ENCODE measurements at regions not wholly inside any gene's neighbourhood (a gene's known extent, or its start where the extent isn't known, plus 50 kb on each side); places are given as distances from the start of the nearest gene placed in this dataset.
A peak's percentile ranks its signal among the peaks of the same experiment; 100 is the strongest.

DNA sequence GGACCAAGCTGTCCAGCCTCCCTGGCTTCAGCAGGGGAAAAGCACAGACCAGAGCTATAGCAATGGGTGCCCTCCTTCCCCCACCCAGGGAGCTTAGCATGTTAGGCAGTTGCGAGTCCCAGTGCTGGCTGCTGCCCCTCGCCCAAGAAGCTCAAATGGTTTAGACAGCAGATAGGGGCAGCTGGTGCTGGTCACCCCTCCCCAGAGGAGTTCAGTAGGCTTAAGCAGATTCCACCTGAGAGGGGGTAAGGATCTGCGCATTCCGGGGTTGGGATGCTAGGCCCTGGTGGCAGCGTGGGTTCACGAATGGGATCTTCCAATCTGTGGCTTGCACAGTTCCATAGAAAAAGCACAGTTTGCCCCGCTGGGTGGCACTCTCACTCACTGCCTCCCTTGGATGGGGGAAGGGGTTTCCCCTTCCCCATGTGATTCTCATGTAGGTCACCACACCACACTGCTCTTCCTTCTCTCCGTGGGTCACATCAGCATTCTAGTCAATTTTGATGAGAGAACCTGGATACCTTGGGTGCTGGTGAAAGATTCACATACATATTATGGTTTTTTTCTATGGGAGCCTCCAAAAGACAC, 665.6 kb downstream of the C12orf50 start:
- no peak overlapping the region for H3K4me3 Mint-ChIP-seq (ENCODE audit: unreplicated experiment)
- peaks cover 3% of the 10 kb centered on the region for H3K27me3 Mint-ChIP-seq (ENCODE audit: unreplicated experiment)

DNA sequence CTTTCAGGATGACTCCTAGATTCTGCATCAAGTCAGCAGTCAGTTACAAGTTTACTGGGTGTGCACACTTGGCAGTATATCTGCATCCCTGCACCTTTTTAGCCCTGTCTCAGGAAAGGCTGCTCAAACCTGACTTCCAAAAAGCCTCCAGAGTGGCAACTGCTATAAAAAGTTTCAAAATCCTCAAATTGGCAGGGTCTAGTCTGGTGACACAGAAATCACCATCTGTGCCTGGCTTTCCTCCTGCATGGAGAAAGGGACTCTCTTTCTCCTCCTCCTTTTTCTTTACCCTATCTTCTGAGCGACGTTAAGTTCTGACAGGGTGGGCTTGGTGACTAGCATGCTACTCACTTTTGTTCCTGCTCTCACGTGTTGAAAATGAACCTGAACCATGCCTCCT, 679.5 kb downstream of the C12orf50 start:
- no peak overlapping the region for H3K4me3 Mint-ChIP-seq (ENCODE audit: unreplicated experiment)
- TF ChIP-seq, protein P1, sequence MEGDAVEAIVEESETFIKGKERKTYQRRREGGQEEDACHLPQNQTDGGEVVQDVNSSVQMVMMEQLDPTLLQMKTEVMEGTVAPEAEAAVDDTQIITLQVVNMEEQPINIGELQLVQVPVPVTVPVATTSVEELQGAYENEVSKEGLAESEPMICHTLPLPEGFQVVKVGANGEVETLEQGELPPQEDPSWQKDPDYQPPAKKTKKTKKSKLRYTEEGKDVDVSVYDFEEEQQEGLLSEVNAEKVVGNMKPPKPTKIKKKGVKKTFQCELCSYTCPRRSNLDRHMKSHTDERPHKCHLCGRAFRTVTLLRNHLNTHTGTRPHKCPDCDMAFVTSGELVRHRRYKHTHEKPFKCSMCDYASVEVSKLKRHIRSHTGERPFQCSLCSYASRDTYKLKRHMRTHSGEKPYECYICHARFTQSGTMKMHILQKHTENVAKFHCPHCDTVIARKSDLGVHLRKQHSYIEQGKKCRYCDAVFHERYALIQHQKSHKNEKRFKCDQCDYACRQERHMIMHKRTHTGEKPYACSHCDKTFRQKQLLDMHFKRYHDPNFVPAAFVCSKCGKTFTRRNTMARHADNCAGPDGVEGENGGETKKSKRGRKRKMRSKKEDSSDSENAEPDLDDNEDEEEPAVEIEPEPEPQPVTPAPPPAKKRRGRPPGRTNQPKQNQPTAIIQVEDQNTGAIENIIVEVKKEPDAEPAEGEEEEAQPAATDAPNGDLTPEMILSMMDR (IDR thresholded peaks at IDR 0.05; ENCODE audit: unreplicated experiment): no peak
- H3K27ac Mint-ChIP-seq (ENCODE audit: unreplicated experiment): no peak overlapping the region
- no peak for DNase-seq (ENCODE audit: low spot score)
- no peaks in the 10 kb centered on the region for H3K36me3 Mint-ChIP-seq (ENCODE audit: low read depth, unreplicated experiment)
- H3K4me1 Mint-ChIP-seq (ENCODE audit: unreplicated experiment): no peaks in the 10 kb centered on the region
- no peaks in the 10 kb centered on the region for H3K9me3 Mint-ChIP-seq (ENCODE audit: unreplicated experiment)
- H3K27me3 Mint-ChIP-seq (ENCODE audit: unreplicated experiment): peaks cover 2% of the 10 kb centered on the region

More for the DNA sequence above, 665.6 kb downstream of the C12orf50 start:
- H3K9me3 Mint-ChIP-seq (ENCODE audit: unreplicated experiment): no peaks in the 10 kb centered on the region
- no peak for DNase-seq (ENCODE audit: low spot score)
- H3K4me1 Mint-ChIP-seq (ENCODE audit: unreplicated experiment): no peaks in the 10 kb centered on the region
- H3K36me3 Mint-ChIP-seq (ENCODE audit: low read depth, unreplicated experiment): no peaks in the 10 kb centered on the region
- H3K27ac Mint-ChIP-seq (ENCODE audit: unreplicated experiment): no peak overlapping the region
- TF ChIP-seq, protein P1 (IDR thresholded peaks at IDR 0.05; ENCODE audit: unreplicated experiment): no peak

DNA sequence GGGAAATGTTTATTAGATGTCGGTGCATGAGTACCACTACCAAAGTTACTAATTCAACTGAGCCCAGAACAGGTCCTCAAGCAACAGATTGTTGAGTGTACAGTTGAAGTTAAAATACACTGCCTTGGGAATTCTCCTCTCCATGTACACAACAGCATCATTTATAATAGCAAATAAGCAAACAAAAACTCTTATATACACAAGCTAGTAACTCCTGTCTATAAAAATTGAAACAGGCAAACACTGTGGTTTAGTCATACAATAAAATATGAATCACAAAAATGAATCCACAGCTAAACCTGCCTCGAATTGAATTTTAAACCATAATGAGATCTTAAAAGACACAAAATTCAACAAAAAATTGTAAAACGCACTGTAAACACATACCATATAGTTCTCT, 681.1 kb downstream of the C12orf50 start:
- H3K27ac Mint-ChIP-seq (ENCODE audit: unreplicated experiment): no peak overlapping the region
- no peaks in the 10 kb centered on the region for H3K36me3 Mint-ChIP-seq (ENCODE audit: low read depth, unreplicated experiment)
- H3K4me1 Mint-ChIP-seq (ENCODE audit: unreplicated experiment): no peaks in the 10 kb centered on the region
- no peak for DNase-seq (ENCODE audit: low spot score)
- TF ChIP-seq, protein P1 (IDR thresholded peaks at IDR 0.05; ENCODE audit: unreplicated experiment): no peak
- no peaks in the 10 kb centered on the region for H3K9me3 Mint-ChIP-seq (ENCODE audit: unreplicated experiment)
- peaks cover 2% of the 10 kb centered on the region for H3K27me3 Mint-ChIP-seq (ENCODE audit: unreplicated experiment)
- no peak overlapping the region for H3K4me3 Mint-ChIP-seq (ENCODE audit: unreplicated experiment)

DNA sequence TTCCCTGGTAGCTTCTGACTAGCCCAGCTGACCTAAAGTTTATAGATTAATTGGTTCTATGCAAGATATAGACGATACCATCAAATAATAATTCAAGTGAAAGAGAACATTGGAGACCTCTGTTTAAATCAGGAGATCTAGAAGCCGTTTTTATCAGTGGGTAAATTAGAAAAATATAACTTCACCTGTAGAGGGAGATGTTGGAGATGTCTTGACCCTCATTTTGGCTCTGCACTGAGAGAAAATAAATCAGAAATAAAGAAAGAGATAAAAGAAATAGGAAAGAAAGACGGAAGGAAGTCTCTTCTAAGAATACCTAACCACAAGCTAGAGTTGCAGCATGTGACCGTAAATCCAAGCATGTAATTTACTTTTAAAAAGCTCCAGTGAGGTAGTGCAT, 684.5 kb downstream of the C12orf50 start:
- Mint-ChIP-seq H3K4me1 (ENCODE audit: unreplicated experiment) (no peaks in the 10 kb centered on the region), H3K4me3 (ENCODE audit: unreplicated experiment) (no peak overlapping the region), H3K9me3 (ENCODE audit: unreplicated experiment) (no peaks in the 10 kb centered on the region), H3K36me3 (ENCODE audit: low read depth, unreplicated experiment) (no peaks in the 10 kb centered on the region), H3K27me3 (ENCODE audit: unreplicated experiment) (no peaks in the 10 kb centered on the region), H3K27ac (ENCODE audit: unreplicated experiment) (no peak overlapping the region)
- TF ChIP-seq, protein P1 (IDR thresholded peaks at IDR 0.05; ENCODE audit: unreplicated experiment): peak; percentile 45
- no peak for DNase-seq (ENCODE audit: low spot score)

DNA sequence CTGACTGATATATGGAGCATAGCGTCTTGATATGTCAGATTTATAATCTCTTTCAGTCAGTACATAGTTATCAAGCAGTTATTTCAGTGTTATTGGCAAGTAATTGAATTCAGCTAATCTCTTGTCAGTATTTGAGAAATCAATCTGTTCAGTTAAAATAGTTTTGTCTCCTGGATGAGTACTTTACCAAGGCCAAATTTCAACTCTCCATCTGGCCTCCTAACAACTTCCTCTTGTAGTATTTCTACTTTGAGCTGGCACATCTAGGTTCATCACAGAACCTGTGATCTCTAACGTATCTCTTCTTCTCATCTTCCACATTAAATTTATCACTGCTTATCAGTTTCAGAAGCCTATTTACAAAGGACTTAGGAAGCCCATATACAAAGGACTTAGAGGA, 690.5 kb downstream of the C12orf50 start:
- DNase-seq (ENCODE audit: low spot score): no peak
- no peaks in the 10 kb centered on the region for H3K4me1 Mint-ChIP-seq (ENCODE audit: unreplicated experiment)

More for the DNA sequence above, 690.5 kb downstream of the C12orf50 start:
- no peaks in the 10 kb centered on the region for H3K27me3 Mint-ChIP-seq (ENCODE audit: unreplicated experiment)
- no peak overlapping the region for H3K4me3 Mint-ChIP-seq (ENCODE audit: unreplicated experiment)
- H3K27ac Mint-ChIP-seq (ENCODE audit: unreplicated experiment): no peak overlapping the region
- TF ChIP-seq, protein P1 (IDR thresholded peaks at IDR 0.05; ENCODE audit: unreplicated experiment): no peak
- H3K9me3 Mint-ChIP-seq (ENCODE audit: unreplicated experiment): no peaks in the 10 kb centered on the region
- H3K36me3 Mint-ChIP-seq (ENCODE audit: low read depth, unreplicated experiment): no peaks in the 10 kb centered on the region
